GM12878 (cell line): ENCODE measurements at regions not wholly inside any gene's neighbourhood (a gene's known extent, or its start where the extent isn't known, plus 50 kb on each side); places are given as distances from the start of the nearest gene placed in this dataset.

Experiments
- ATAC-seq: fragments of 200-7000 bp; cut with Tn5 transposase; 3 replicates; pipeline ENCODE4 v1.9.1; 2020; ENCODE audit warnings: mild to moderate bottlenecking, moderate library complexity
- BruUV-seq: library from RNA; stranded (reverse); fragments of 400-500 nt; replicated peaks from 2 replicates; lab custom pipeline; 2021; lab: Mats Ljungman, UMichigan
- CTCF ChIA-PET: fragments of 300-600 bp; sonication (Branson Sonifier 250); formaldehyde crosslinking; extraction: SDS; loops from one replicate; lab custom pipeline; 2021; ENCODE audit warnings: inconsistent platforms; lab: Yijun Ruan, JAX
- POLR2A ChIA-PET: fragments of 350-600 bp; formaldehyde crosslinking; extraction: SDS; loops from one replicate; lab custom pipeline; 2021; ENCODE audit warnings: inconsistent platforms; lab: Charles Lee
- RAD21 ChIA-PET: fragments of 300-600 bp; sonication (Branson Sonifier 250); formaldehyde crosslinking; loops from one replicate; lab custom pipeline; 2023; ENCODE audit warnings: antibody characterized with exemption; ENCODE audit not compliant: unreplicated experiment; lab: Charles Lee
- SMC1A ChIA-PET: fragments of 300-600 bp; sonication (Branson Sonifier 250); formaldehyde crosslinking; loops from one replicate; lab custom pipeline; 2023; ENCODE audit not compliant: unreplicated experiment, uncharacterized antibody; lab: Charles Lee
- DNase-seq: peaks from one replicate; pipeline ENCODE4 v3.0.0-alpha.2; 2011; ENCODE audit warnings: low read depth, low spot score
- FAIRE-seq: peaks from 3 replicates; lab custom pipeline; 2011; peaks lifted over from hg19 to GRCh38; lab: Jason Lieb, UNC
- H2AFZ ChIP-seq: 2 replicates; pipeline ENCODE4 v1.6.0; 2011; ENCODE audit warnings: low read depth, low read length, control low read depth; ENCODE audit not compliant: control insufficient read depth
- H3K27ac ChIP-seq: 2 replicates; pipeline ENCODE4 v1.5.1; 2011; ENCODE audit warnings: control low read depth; ENCODE audit not compliant: control insufficient read depth, insufficient read depth
- H3K27me3 ChIP-seq, 2 experiments: replicated peaks in 1 of 2; 2 replicates each; pipeline versions ENCODE4 v1.6.0 to v1.6.1; 2011; ENCODE audit warnings: low read length in 1 of 2; ENCODE audit not compliant: control insufficient read depth in 2 of 2, insufficient read depth in 2 of 2
- H3K36me3 ChIP-seq, 2 experiments: 2 replicates each; pipeline ENCODE4 v1.5.1; 2011; ENCODE audit warnings: low read length in 1 of 2; ENCODE audit not compliant: control insufficient read depth in 2 of 2, insufficient read depth in 2 of 2
- H3K4me1 ChIP-seq: 2 replicates; pipeline ENCODE4 v1.6.1; 2011; ENCODE audit warnings: mild to moderate bottlenecking, low read length, moderate library complexity, mixed read lengths; ENCODE audit not compliant: control insufficient read depth, insufficient read depth
- H3K4me2 ChIP-seq: 2 replicates; pipeline ENCODE4 v1.6.0; 2011; ENCODE audit warnings: control low read depth; ENCODE audit not compliant: control insufficient read depth, insufficient read depth
- H3K4me3 ChIP-seq: fragments of 200-600 bp; sonication (generic); 2 replicates; pipeline ENCODE4 v1.5.1; 2016
- H3K79me2 ChIP-seq: 2 replicates; pipeline ENCODE4 v1.6.0; 2011; ENCODE audit warnings: low read length; ENCODE audit not compliant: control insufficient read depth, insufficient read depth
- H3K9ac ChIP-seq: 2 replicates; pipeline ENCODE4 v1.8.0; 2011; ENCODE audit warnings: low read length, control low read depth, mixed read lengths; ENCODE audit not compliant: control insufficient read depth, insufficient read depth
- H3K9me3 ChIP-seq: replicated peaks from 3 replicates; pipeline ENCODE4 v1.5.1; 2011; ENCODE audit warnings: mild to moderate bottlenecking, low read length; ENCODE audit not compliant: control insufficient read depth, insufficient read depth
- H4K20me1 ChIP-seq: 2 replicates; pipeline ENCODE4 v1.6.0; 2011; ENCODE audit not compliant: control insufficient read depth, insufficient read depth
- ATF7 ChIP-seq: fragments of 450-650 bp; IDR thresholded peaks from 2 replicates; pipeline ENCODE4 v1.6.1; 2016; ENCODE audit warnings: low read depth, mild to moderate bottlenecking
- FOXM1 ChIP-seq: IDR thresholded peaks from 2 replicates; pipeline ENCODE4 v1.6.1; 2012; ENCODE audit warnings: low read depth, mild to moderate bottlenecking, inconsistent platforms, low read length, moderate library complexity
- HDAC6 ChIP-seq: fragments of 200-600 bp; sonication (generic); IDR thresholded peaks from one replicate; pipeline ENCODE4 v1.8.0; 2017; ENCODE audit warnings: antibody characterized with exemption; ENCODE audit not compliant: unreplicated experiment
- HDGF ChIP-seq: fragments of 450-650 bp; IDR thresholded peaks from 2 replicates; pipeline ENCODE4 v1.6.1; 2016; ENCODE audit warnings: antibody characterized with exemption
- JUND ChIP-seq: IDR thresholded peaks from 2 replicates; pipeline ENCODE4 v1.6.1; 2012; ENCODE audit warnings: low read depth, mild to moderate bottlenecking, low read length, improper control_type of control experiment, moderate library complexity
- KDM1A ChIP-seq: fragments of 200-600 bp; sonication (generic); IDR thresholded peaks from 2 replicates; pipeline ENCODE4 v1.6.1; 2016; ENCODE audit warnings: borderline replicate concordance
- MEF2B ChIP-seq: fragments of 450-650 bp; IDR thresholded peaks from 2 replicates; pipeline ENCODE4 v1.6.1; 2018; ENCODE audit warnings: mild to moderate bottlenecking, moderate library complexity; ENCODE audit not compliant: partially characterized antibody, poor library complexity, severe bottlenecking
- MXI1 ChIP-seq: fragments of 150-350 bp; IDR thresholded peaks from 2 replicates; pipeline ENCODE4 v1.6.1; 2011; ENCODE audit warnings: low read depth, mild to moderate bottlenecking, inconsistent platforms, low read length, improper control_type of control experiment
- POLR2AphosphoS2 ChIP-seq: IDR thresholded peaks from 2 replicates; pipeline ENCODE4 v1.6.1; 2011; ENCODE audit warnings: low read depth, mild to moderate bottlenecking, low read length, improper control_type of control experiment, moderate library complexity
- RAD51 ChIP-seq: fragments of 450-650 bp; IDR thresholded peaks from 2 replicates; pipeline ENCODE4 v1.6.1; 2016; ENCODE audit warnings: moderate library complexity, mild to moderate bottlenecking, inconsistent platforms
- RELA ChIP-seq: fragments of 450-650 bp; IDR thresholded peaks from 2 replicates; pipeline ENCODE4 v1.8.0; 2014; ENCODE audit warnings: borderline replicate concordance; ENCODE audit not compliant: partially characterized antibody
- STAT1 ChIP-seq: fragments of 450-650 bp; conservative IDR thresholded peaks from 2 replicates; pipeline ENCODE4 v1.6.1; 2014; ENCODE audit warnings: antibody characterized with exemption, mild to moderate bottlenecking
- STAT3 ChIP-seq: IDR thresholded peaks from 2 replicates; pipeline ENCODE4 v1.6.1; 2011; ENCODE audit warnings: low read depth, low read length, improper control_type of control experiment
- TARDBP ChIP-seq: IDR thresholded peaks from 2 replicates; pipeline ENCODE4 v1.6.1; 2016; ENCODE audit warnings: borderline replicate concordance
- TCF12 ChIP-seq: IDR thresholded peaks from 2 replicates; pipeline ENCODE4 v1.6.1; 2011; ENCODE audit warnings: low read depth, mild to moderate bottlenecking, low read length
- YY1 ChIP-seq: IDR thresholded peaks from 2 replicates; pipeline ENCODE4 v1.6.1; 2011; ENCODE audit warnings: low read depth, mild to moderate bottlenecking, low read length
- ZNF24 ChIP-seq: fragments of 450-650 bp; IDR thresholded peaks from 2 replicates; pipeline ENCODE4 v1.6.1; 2017; ENCODE audit warnings: antibody characterized with exemption, mild to moderate bottlenecking
- in situ Hi-C: fragments of 300-500 bp; cut with MboI; formaldehyde crosslinking; loops from 9 replicates; pipeline ENCODE4 v1.14.3; 2018; ENCODE audit warnings: mixed read lengths
- intact Hi-C: fragments of 100-400 bp; cut with micrococcal nuclease; formaldehyde crosslinking; loops from one replicate; pipeline ENCODE4 v1.14.2; 2022; ENCODE audit not compliant: unreplicated experiment
- TF ChIP-seq, protein P1 (sequence below): IDR thresholded peaks from 2 replicates; pipeline ENCODE4 v1.6.1; 2011; ENCODE audit warnings: mild to moderate bottlenecking, low read depth, low read length, moderate library complexity; ENCODE audit not compliant: insufficient replicate concordance
- TF ChIP-seq, protein P2 (sequence below), 3 experiments: IDR thresholded peaks in 2 of 3; conservative IDR thresholded peaks in 1 of 3; 2 replicates each; pipeline ENCODE4 v1.5.1; 2011; ENCODE audit warnings: low read depth in 3 of 3, low read length in 3 of 3, mild to moderate bottlenecking in 3 of 3, control low read depth in 2 of 3, moderate library complexity in 2 of 3, inconsistent platforms in 1 of 3, mixed read lengths in 1 of 3; ENCODE audit not compliant: control insufficient read depth in 2 of 3, insufficient read depth in 1 of 3; ENCODE audit errors: extremely low read depth in 1 of 3
- TF ChIP-seq, protein P3 (sequence below): IDR thresholded peaks from 2 replicates; pipeline ENCODE4 v1.6.1; 2012; ENCODE audit warnings: low read length, inconsistent platforms

DNA sequence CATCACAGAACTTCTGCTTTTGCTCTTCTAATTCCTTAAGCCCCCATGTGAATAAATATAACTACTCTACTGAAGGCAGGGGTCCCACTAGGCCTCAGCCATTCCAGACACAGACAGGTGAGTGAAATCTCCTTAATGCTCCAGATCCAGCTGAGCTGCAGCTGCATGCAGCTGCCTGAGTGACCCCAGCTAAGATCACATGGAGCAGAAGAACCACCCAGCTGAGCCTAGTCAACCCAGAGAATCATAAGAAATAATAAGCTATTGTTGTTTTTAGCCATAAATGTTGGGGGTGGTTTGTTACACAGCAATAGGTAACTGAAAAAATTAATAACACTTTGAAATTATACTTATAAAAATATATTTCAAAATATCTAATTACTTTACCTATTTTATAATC, 220.3 kb downstream of the SIPA1L2 start (continued):
- TF ChIP-seq, protein P1, sequence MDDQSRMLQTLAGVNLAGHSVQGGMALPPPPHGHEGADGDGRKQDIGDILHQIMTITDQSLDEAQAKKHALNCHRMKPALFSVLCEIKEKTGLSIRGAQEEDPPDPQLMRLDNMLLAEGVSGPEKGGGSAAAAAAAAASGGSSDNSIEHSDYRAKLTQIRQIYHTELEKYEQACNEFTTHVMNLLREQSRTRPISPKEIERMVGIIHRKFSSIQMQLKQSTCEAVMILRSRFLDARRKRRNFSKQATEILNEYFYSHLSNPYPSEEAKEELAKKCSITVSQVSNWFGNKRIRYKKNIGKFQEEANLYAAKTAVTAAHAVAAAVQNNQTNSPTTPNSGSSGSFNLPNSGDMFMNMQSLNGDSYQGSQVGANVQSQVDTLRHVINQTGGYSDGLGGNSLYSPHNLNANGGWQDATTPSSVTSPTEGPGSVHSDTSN: no peak
- no peak for TF ChIP-seq JUND
- TF ChIP-seq MXI1: no peak
- TF ChIP-seq ZNF24: no peak
- TF ChIP-seq STAT1: no peak
- TF ChIP-seq HDGF: no peak
- no peak for TF ChIP-seq YY1
- TF ChIP-seq, protein P2, sequence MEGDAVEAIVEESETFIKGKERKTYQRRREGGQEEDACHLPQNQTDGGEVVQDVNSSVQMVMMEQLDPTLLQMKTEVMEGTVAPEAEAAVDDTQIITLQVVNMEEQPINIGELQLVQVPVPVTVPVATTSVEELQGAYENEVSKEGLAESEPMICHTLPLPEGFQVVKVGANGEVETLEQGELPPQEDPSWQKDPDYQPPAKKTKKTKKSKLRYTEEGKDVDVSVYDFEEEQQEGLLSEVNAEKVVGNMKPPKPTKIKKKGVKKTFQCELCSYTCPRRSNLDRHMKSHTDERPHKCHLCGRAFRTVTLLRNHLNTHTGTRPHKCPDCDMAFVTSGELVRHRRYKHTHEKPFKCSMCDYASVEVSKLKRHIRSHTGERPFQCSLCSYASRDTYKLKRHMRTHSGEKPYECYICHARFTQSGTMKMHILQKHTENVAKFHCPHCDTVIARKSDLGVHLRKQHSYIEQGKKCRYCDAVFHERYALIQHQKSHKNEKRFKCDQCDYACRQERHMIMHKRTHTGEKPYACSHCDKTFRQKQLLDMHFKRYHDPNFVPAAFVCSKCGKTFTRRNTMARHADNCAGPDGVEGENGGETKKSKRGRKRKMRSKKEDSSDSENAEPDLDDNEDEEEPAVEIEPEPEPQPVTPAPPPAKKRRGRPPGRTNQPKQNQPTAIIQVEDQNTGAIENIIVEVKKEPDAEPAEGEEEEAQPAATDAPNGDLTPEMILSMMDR (IDR thresholded peaks at IDR 0.05 in 2 of 3, conservative IDR thresholded peaks at IDR 0.05 in 1 of 3; ENCODE audit: control insufficient read depth in 2 of 3, extremely low read depth in 1 of 3, insufficient read depth in 1 of 3, low read depth in 3 of 3, low read length in 3 of 3): no peak

DNA sequence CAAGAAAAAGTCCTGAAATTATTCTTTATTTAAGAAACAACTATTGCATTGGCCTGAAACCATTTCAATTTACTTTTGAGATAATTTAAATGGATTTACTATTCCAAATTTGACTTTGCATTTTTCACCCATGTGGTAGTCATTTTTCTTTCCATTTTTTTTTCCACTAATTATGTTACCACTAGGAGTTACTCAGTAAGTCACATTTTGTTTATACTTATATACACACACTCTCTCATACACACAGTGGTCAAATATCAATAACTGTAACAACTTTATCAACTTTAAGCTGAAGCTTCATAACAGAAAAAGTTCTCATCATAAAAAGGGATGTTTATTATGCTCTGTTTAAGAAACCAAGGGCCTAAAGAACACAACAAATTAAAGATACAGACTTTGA, 222.8 kb downstream of the SIPA1L2 start:
- H2AFZ ChIP-seq: no peak overlapping the region
- no peaks in the 10 kb centered on the region for H3K36me3 ChIP-seq
- no peaks in the 10 kb centered on the region for H3K27me3 ChIP-seq
- in situ Hi-C loops (no loop called here), intact Hi-C loops (no loop called here)
- H3K9me3 ChIP-seq: peaks cover 1% of the 10 kb centered on the region; the same call in 2 of the 3 replicates
- ChIA-PET CTCF (no interaction called here), SMC1A (no interaction called here), RAD21 (no interaction called here), POLR2A (no interaction called here)
- no TSS peak for BruUV-seq
- DNase-seq (no peak), ATAC-seq (no peak), FAIRE-seq (no peak)
- H3K4me3 ChIP-seq: no peak overlapping the region
- H3K9ac ChIP-seq: no peak overlapping the region
- no peak overlapping the region for H3K4me2 ChIP-seq
- no peaks in the 10 kb centered on the region for H3K79me2 ChIP-seq
- no peaks in the 10 kb centered on the region for H4K20me1 ChIP-seq
- no peak overlapping the region for H3K27ac ChIP-seq
- TF ChIP-seq KDM1A (no peak), MEF2B (no peak), TCF12 (no peak), ATF7 (no peak), FOXM1 (no peak), STAT3 (no peak), RAD51 (no peak), HDAC6 (no peak), POLR2AphosphoS2 (no peak), RELA (no peak), TARDBP (no peak)
- TF ChIP-seq, protein P3, sequence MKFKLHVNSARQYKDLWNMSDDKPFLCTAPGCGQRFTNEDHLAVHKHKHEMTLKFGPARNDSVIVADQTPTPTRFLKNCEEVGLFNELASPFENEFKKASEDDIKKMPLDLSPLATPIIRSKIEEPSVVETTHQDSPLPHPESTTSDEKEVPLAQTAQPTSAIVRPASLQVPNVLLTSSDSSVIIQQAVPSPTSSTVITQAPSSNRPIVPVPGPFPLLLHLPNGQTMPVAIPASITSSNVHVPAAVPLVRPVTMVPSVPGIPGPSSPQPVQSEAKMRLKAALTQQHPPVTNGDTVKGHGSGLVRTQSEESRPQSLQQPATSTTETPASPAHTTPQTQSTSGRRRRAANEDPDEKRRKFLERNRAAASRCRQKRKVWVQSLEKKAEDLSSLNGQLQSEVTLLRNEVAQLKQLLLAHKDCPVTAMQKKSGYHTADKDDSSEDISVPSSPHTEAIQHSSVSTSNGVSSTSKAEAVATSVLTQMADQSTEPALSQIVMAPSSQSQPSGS: no peak
- no peaks in the 10 kb centered on the region for H3K4me1 ChIP-seq
